H1 (cell line): ENCODE measurements at regions not wholly inside any gene's neighbourhood (a gene's known extent, or its start where the extent isn't known, plus 50 kb on each side); places are given as distances from the start of the nearest gene placed in this dataset.

ENCODE experiments used
- CTCF ChIA-PET: fragments of 300-600 bp; sonication (Branson Sonifier 250); formaldehyde crosslinking; loops from one replicate; lab custom pipeline; 2021; ENCODE audit not compliant: partially characterized antibody; lab: Charles Lee
- POLR2A ChIA-PET: fragments of 300-600 bp; sonication (Branson Sonifier 250); formaldehyde crosslinking; loops from one replicate; lab custom pipeline; 2021; ENCODE audit warnings: inconsistent platforms; ENCODE audit not compliant: partially characterized antibody; lab: Charles Lee
- DNase-seq, 2 experiments: peaks; one replicate each; pipeline versions ENCODE4 v3.0.0 to v3.0.0-alpha.2; 2010 to 2022; ENCODE audit warnings: low spot score in 2 of 2, low read depth in 1 of 2, mixed read lengths in 1 of 2
- FAIRE-seq: peaks from 2 replicates; lab custom pipeline; 2011; peaks lifted over from hg19 to GRCh38; lab: Jason Lieb, UNC
- H2AFZ ChIP-seq: 2 replicates; pipeline ENCODE4 v1.8.1; 2012; ENCODE audit warnings: low read length, inconsistent platforms
- H2AK5ac ChIP-seq: 2 replicates; pipeline ENCODE4 v1.6.1; 2013; ENCODE audit warnings: low read depth, low read length
- H2BK120ac ChIP-seq: replicated peaks from 2 replicates; pipeline ENCODE3; 2013; ENCODE audit warnings: low read depth, low read length, inconsistent platforms
- H2BK12ac ChIP-seq: 2 replicates; pipeline ENCODE4 v1.6.1; 2013; ENCODE audit warnings: low read depth, low read length
- H2BK15ac ChIP-seq: 2 replicates; pipeline ENCODE4 v1.6.1; 2013; ENCODE audit warnings: low read length
- H2BK20ac ChIP-seq: 2 replicates; pipeline ENCODE4 v1.6.1; 2013; ENCODE audit warnings: low read length
- H2BK5ac ChIP-seq: 2 replicates; pipeline ENCODE4 v1.6.1; 2013; ENCODE audit warnings: low read depth, low read length
- H3K14ac ChIP-seq: 2 replicates; pipeline ENCODE4 v1.6.1; 2013; ENCODE audit warnings: inconsistent platforms; ENCODE audit not compliant: insufficient read length
- H3K18ac ChIP-seq: 2 replicates; pipeline ENCODE4 v1.6.1; 2013; ENCODE audit warnings: low read length; ENCODE audit errors: extremely low read depth
- H3K23ac ChIP-seq: 2 replicates; pipeline ENCODE4 v1.6.1; 2013; ENCODE audit warnings: inconsistent platforms; ENCODE audit not compliant: insufficient read length
- H3K23me2 ChIP-seq: 2 replicates; pipeline ENCODE4 v1.6.1; 2013; ENCODE audit warnings: low read depth, low read length
- H3K27ac ChIP-seq: 2 replicates; pipeline ENCODE4 v1.6.1; 2011; ENCODE audit warnings: low read depth, low read length, inconsistent platforms
- H3K27me3 ChIP-seq, 4 experiments: replicated peaks in 1 of 4; 1 replicate in 1 of 4; 2 replicates in 3 of 4; pipeline versions ENCODE4 v1.6.1 to v1.8.1; 2011 to 2013; ENCODE audit warnings: low read length in 3 of 4, mild to moderate bottlenecking in 3 of 4, inconsistent platforms in 2 of 4, mixed read lengths in 2 of 4, moderate library complexity in 1 of 4; ENCODE audit not compliant: control insufficient read depth in 3 of 4, insufficient read depth in 3 of 4; ENCODE audit errors: extremely low read depth in 1 of 4
- H3K36me3 ChIP-seq, 4 experiments: 2 replicates each; pipeline versions ENCODE4 v1.6.1 to v1.8.1; 2011 to 2013; ENCODE audit warnings: mild to moderate bottlenecking in 4 of 4, low read length in 3 of 4, moderate library complexity in 2 of 4, control low read depth in 1 of 4, inconsistent platforms in 1 of 4; ENCODE audit not compliant: insufficient read depth in 4 of 4, control insufficient read depth in 2 of 4
- H3K4ac ChIP-seq: replicated peaks from 2 replicates; pipeline ENCODE3; 2013; ENCODE audit warnings: low read length, low read depth, mixed read lengths, inconsistent platforms; ENCODE audit not compliant: insufficient read length
- H3K4me1 ChIP-seq, 4 experiments: replicated peaks in 1 of 4; 1 replicate in 1 of 4; 2 replicates in 3 of 4; pipeline versions ENCODE4 v1.6.1 to v1.8.1; 2011 to 2013; ENCODE audit warnings: low read length in 3 of 4, inconsistent platforms in 2 of 4, mixed read lengths in 1 of 4; ENCODE audit not compliant: insufficient read depth in 4 of 4, control insufficient read depth in 3 of 4
- H3K4me2 ChIP-seq, 2 experiments: 2 replicates each; pipeline versions ENCODE4 v1.6.1 to v1.8.1; 2011 to 2013; ENCODE audit warnings: low read depth in 2 of 2, low read length in 2 of 2, control low read depth in 1 of 2, inconsistent platforms in 1 of 2, mild to moderate bottlenecking in 1 of 2; ENCODE audit not compliant: insufficient read depth in 1 of 2
- H3K4me3 ChIP-seq, 4 experiments: fragments of 200-600, 300-600 bp in 1 of 4; sonication (generic), shearing (Covaris generic), sonication (Bioruptor Twin) in 1 of 4; 2 replicates each; pipeline versions ENCODE4 v1.5.1 to v1.8.1; 2011 to 2016; ENCODE audit warnings: low read length in 4 of 4, low read depth in 3 of 4, control low read depth in 2 of 4, inconsistent platforms in 2 of 4, mild to moderate bottlenecking in 2 of 4, mixed read lengths in 1 of 4, moderate library complexity in 1 of 4; ENCODE audit not compliant: insufficient read depth in 2 of 4; ENCODE audit errors: extremely low read depth in 1 of 4
- H3K56ac ChIP-seq: replicated peaks from 2 replicates; pipeline ENCODE3; 2013; ENCODE audit warnings: low read depth, mild to moderate bottlenecking, mixed read lengths, low read length, inconsistent platforms; ENCODE audit not compliant: insufficient read length
- H3K79me1 ChIP-seq: 2 replicates; pipeline ENCODE4 v1.6.1; 2013; ENCODE audit warnings: low read depth, low read length, control low read depth
- H3K79me2 ChIP-seq, 2 experiments: 2 replicates each; pipeline versions ENCODE4 v1.6.1 to v1.8.1; 2012 to 2013; ENCODE audit warnings: low read length in 2 of 2, mild to moderate bottlenecking in 2 of 2, inconsistent platforms in 1 of 2; ENCODE audit not compliant: insufficient read depth in 2 of 2, control insufficient read depth in 1 of 2
- H3K9ac ChIP-seq, 4 experiments: replicated peaks in 1 of 4; 1 replicate in 1 of 4; 2 replicates in 3 of 4; pipeline versions ENCODE4 v1.6.1 to v1.8.1; 2011 to 2013; ENCODE audit warnings: low read depth in 3 of 4, low read length in 3 of 4, control low read depth in 2 of 4, mild to moderate bottlenecking in 2 of 4, moderate library complexity in 2 of 4, inconsistent platforms in 1 of 4; ENCODE audit errors: extremely low read depth in 1 of 4
- H3K9me3 ChIP-seq, 2 experiments: 2 replicates each; pipeline versions ENCODE4 v1.6.1 to v1.8.1; 2012 to 2013; ENCODE audit warnings: mild to moderate bottlenecking in 2 of 2, moderate library complexity in 2 of 2, control low read depth in 1 of 2, inconsistent platforms in 1 of 2, low read depth in 1 of 2, low read length in 1 of 2, mixed read lengths in 1 of 2; ENCODE audit not compliant: insufficient read depth in 2 of 2
- H4K20me1 ChIP-seq, 2 experiments: replicated peaks in 1 of 2; 2 replicates each; pipeline versions ENCODE3 to v1.8.1; 2011 to 2013; ENCODE audit warnings: inconsistent platforms in 2 of 2, low read length in 2 of 2, mild to moderate bottlenecking in 1 of 2; ENCODE audit not compliant: insufficient read depth in 2 of 2, control insufficient read depth in 1 of 2
- H4K5ac ChIP-seq: 2 replicates; pipeline ENCODE4 v1.6.1; 2013; ENCODE audit warnings: low read length, low read depth, mixed read lengths, inconsistent platforms; ENCODE audit not compliant: insufficient read length
- H4K8ac ChIP-seq: 2 replicates; pipeline ENCODE4 v1.8.0; 2013; ENCODE audit warnings: mild to moderate bottlenecking, moderate library complexity, low read length, inconsistent platforms; ENCODE audit not compliant: insufficient read depth; ENCODE audit errors: extremely low read depth
- H4K91ac ChIP-seq: replicated peaks from 2 replicates; pipeline ENCODE3; 2013; ENCODE audit warnings: low read length, mixed read lengths, inconsistent platforms; ENCODE audit not compliant: insufficient read length
- ASH2L ChIP-seq: fragments of 200-600, 300-600 bp; sonication (generic); IDR thresholded peaks from one replicate; pipeline ENCODE4 v1.7.1; 2017; ENCODE audit warnings: low read length
- BCL11A ChIP-seq, 2 experiments: IDR thresholded peaks; one replicate each; pipeline ENCODE4 v1.6.1; 2011; ENCODE audit warnings: low read depth in 2 of 2, low read length in 2 of 2, mild to moderate bottlenecking in 2 of 2
- CBX5 ChIP-seq: fragments of 300-800, 300-1000 bp; sonication (generic); IDR thresholded peaks from 2 replicates; pipeline ENCODE4 v1.7.1; 2016; ENCODE audit warnings: antibody characterized with exemption, low read length, low read depth
- CBX8 ChIP-seq: fragments of 300-800, 300-1000 bp; sonication (generic); IDR thresholded peaks from 2 replicates; pipeline ENCODE4 v1.7.1; 2016; ENCODE audit warnings: low read depth, low read length, borderline replicate concordance
- CEBPB ChIP-seq: IDR thresholded peaks from 2 replicates; pipeline ENCODE4 v1.6.1; 2012; ENCODE audit warnings: low read depth, low read length
- EZH2 ChIP-seq: fragments of 200-600 bp; sonication (generic); IDR thresholded peaks from 2 replicates; pipeline ENCODE4 v1.7.1; 2012; ENCODE audit warnings: low read depth, mild to moderate bottlenecking, moderate library complexity, low read length, inconsistent platforms; ENCODE audit not compliant: severe bottlenecking
- KDM4A ChIP-seq: IDR thresholded peaks from one replicate; pipeline ENCODE4 v1.7.1; 2012; ENCODE audit warnings: low read depth, mild to moderate bottlenecking, moderate library complexity, low read length, inconsistent platforms; ENCODE audit not compliant: severe bottlenecking
- SAP30 ChIP-seq: fragments of 300-600 bp; sonication (generic); IDR thresholded peaks from 2 replicates; pipeline ENCODE4 v1.7.1; 2012; ENCODE audit warnings: low read length, moderate library complexity, mild to moderate bottlenecking, inconsistent platforms; ENCODE audit not compliant: insufficient read depth, insufficient replicate concordance
- SIX5 ChIP-seq: IDR thresholded peaks from 2 replicates; pipeline ENCODE4 v1.6.1; 2011; ENCODE audit warnings: mild to moderate bottlenecking, low read depth, low read length
- SP2 ChIP-seq: IDR thresholded peaks from 2 replicates; pipeline ENCODE4 v1.6.1; 2012; ENCODE audit warnings: mild to moderate bottlenecking, low read length, inconsistent platforms
- YY1 ChIP-seq: IDR thresholded peaks from 2 replicates; pipeline ENCODE4 v1.6.1; 2011; ENCODE audit warnings: low read depth, mild to moderate bottlenecking, low read length
- ZNF274 ChIP-seq: IDR thresholded peaks from 2 replicates; pipeline ENCODE4 v1.7.0; 2012; ENCODE audit warnings: low read length, borderline replicate concordance; ENCODE audit errors: extremely low read depth
- WGBS, 2 experiments: shearing (Covaris generic) in 1 of 2; methylation state at CpG; one replicate each; pipeline versions ENCODE4 v1.1.6 to v1.1.7; 2013 to 2015; ENCODE audit warnings: low lambda C conversion rate in 2 of 2, mixed read lengths in 2 of 2, inconsistent platforms in 1 of 2, low coverage in 1 of 2, missing lambda C conversion rate in 1 of 2; ENCODE audit not compliant: insufficient replicate concordance in 2 of 2, insufficient coverage in 1 of 2, insufficient read length in 1 of 2; ENCODE audit errors: extremely low coverage in 1 of 2, missing lambda C conversion rate in 1 of 2; 5-methylcytosine and 5-hydroxymethylcytosine counted together
- TF ChIP-seq, protein P1 (sequence below): IDR thresholded peaks from 2 replicates; pipeline ENCODE4 v1.6.1; 2011; ENCODE audit warnings: low read depth, mild to moderate bottlenecking, low read length; ENCODE audit not compliant: insufficient read depth

DNA sequence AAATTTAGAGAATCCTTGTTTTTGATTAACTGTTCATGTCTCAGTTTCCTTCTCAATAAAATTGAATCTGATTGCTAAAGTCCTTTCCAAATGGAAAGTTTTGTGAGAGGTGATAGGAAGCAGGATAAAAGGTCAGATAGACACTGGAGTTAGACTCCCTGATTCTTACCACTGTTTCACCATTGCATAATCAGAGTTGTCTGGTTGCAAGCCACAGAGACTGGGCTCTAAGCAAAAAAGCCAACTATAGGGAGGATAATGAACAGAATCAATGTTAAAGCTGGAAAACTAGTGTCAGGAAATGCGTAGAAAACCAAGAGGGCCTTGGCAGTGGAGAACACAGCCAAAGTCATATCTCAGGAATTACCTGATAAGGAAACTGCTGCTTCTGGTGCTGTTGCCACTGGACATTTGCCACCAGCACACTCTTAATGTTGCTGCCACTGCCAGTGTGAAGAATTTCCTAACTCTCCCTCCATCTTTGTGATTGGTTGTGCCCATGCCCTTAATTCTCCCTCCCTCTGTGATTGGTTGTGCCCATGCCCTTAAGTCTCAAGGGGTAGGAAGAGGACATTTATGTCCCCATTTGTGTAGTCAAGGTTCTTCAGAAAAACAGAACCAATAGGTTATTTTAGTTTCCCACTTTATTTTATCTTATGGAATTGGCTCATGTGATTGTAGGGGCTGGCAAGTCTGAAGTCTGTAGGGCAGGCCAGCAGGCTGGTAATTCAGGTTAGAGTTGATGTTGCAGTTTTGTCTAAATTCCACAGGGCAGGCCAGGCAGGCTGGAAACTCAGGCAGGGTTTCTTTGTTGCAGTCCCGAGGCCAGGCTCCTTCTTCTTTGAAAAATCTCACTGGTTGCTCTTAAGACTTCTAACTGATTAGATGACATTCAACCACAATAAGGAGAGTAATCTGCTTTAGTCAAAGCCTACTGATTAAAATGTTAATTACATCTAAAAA, 639.0 kb downstream of the REEP3 start:
- H2BK20ac ChIP-seq: no peak overlapping the region
- H3K23me2 ChIP-seq: no peaks in the 10 kb centered on the region
- ChIA-PET POLR2A (no interaction called here), CTCF (no interaction called here)
- H3K9ac ChIP-seq: no peak overlapping the region
- DNase-seq: no peak
- no peaks in the 10 kb centered on the region for H3K27me3 ChIP-seq
- H3K56ac ChIP-seq: no peak overlapping the region
- H2AFZ ChIP-seq: no peak overlapping the region
- H3K79me2 ChIP-seq: no peaks in the 10 kb centered on the region
- H2BK5ac ChIP-seq: no peak overlapping the region
- no peak overlapping the region for H3K27ac ChIP-seq
- H3K36me3 ChIP-seq: no peaks in the 10 kb centered on the region
- no peaks in the 10 kb centered on the region for H3K79me1 ChIP-seq
- WGBS, 2 experiments: 89% methylated on average over 2 of the region's 2 CpGs; no CpG with 5 or more reads in 1 of the 2 experiments
- H3K4me2 ChIP-seq: no peak overlapping the region
- no peak overlapping the region for H2AK5ac ChIP-seq
- H4K8ac ChIP-seq: no peak overlapping the region
- no peaks in the 10 kb centered on the region for H4K20me1 ChIP-seq
- no peak overlapping the region for H3K18ac ChIP-seq
- no peak overlapping the region for H3K23ac ChIP-seq
- H4K5ac ChIP-seq: no peak overlapping the region
- H3K14ac ChIP-seq: no peak overlapping the region
- no peaks in the 10 kb centered on the region for H3K9me3 ChIP-seq
- no peak overlapping the region for H2BK12ac ChIP-seq
- H3K4me3 ChIP-seq: no peak overlapping the region
- no peak overlapping the region for H4K91ac ChIP-seq
- H2BK15ac ChIP-seq: no peak overlapping the region
- H3K4ac ChIP-seq: no peak overlapping the region
- FAIRE-seq: no peak
- no peak overlapping the region for H2BK120ac ChIP-seq
- H3K4me1 ChIP-seq: no peaks in the 10 kb centered on the region
- TF ChIP-seq CEBPB: no peak
- no peak for TF ChIP-seq SAP30
- TF ChIP-seq YY1: no peak
- no peak for TF ChIP-seq KDM4A
- no peak for TF ChIP-seq ASH2L
- no peak for TF ChIP-seq CBX8
- no peak for TF ChIP-seq SP2
- TF ChIP-seq ZNF274: no peak
- no peak for TF ChIP-seq CBX5
- TF ChIP-seq BCL11A (IDR thresholded peaks at IDR 0.05; ENCODE audit: low read depth in 2 of 2, low read length in 2 of 2): no peak
- TF ChIP-seq, protein P1, sequence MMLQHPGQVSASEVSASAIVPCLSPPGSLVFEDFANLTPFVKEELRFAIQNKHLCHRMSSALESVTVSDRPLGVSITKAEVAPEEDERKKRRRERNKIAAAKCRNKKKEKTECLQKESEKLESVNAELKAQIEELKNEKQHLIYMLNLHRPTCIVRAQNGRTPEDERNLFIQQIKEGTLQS: no peak
- TF ChIP-seq EZH2: no peak
- TF ChIP-seq SIX5: no peak
